PC-9 (cell line): ENCODE measurements at regions not wholly inside any gene's neighbourhood (a gene's known extent, or its start where the extent isn't known, plus 50 kb on each side); places are given as distances from the start of the nearest gene placed in this dataset.
A peak's percentile ranks its signal among the peaks of the same experiment; 100 is the strongest.

Experiments
- BruUV-seq: library from RNA; stranded (reverse); fragments of 400-500 nt; replicated peaks from 2 replicates; lab custom pipeline; 2021; lab: Mats Ljungman, UMichigan
- CTCF ChIA-PET: fragments of 300-600 bp; sonication (Branson Sonifier 250); formaldehyde crosslinking; loops from one replicate; lab custom pipeline; 2022; ENCODE audit warnings: antibody characterized with exemption; lab: Charles Lee
- POLR2A ChIA-PET: fragments of 300-600 bp; sonication (Branson Sonifier 250); formaldehyde crosslinking; loops from one replicate; lab custom pipeline; 2022; ENCODE audit warnings: antibody characterized with exemption; ENCODE audit not compliant: unreplicated experiment; lab: Charles Lee
- DNase-seq, 2 experiments: peaks; one replicate each; pipeline versions ENCODE4 v3.0.0 to v3.0.0-alpha.2; 2015 to 2022; ENCODE audit warnings: mixed read lengths in 1 of 2
- H2AFZ ChIP-seq: fragments of 200-600 bp; sonication (generic); 2 replicates; pipeline ENCODE4 v1.8.1; 2017; ENCODE audit warnings: antibody characterized with exemption
- H3F3A ChIP-seq: fragments of 200-600 bp; sonication (generic); 2 replicates; pipeline ENCODE4 v1.8.1; 2017; ENCODE audit warnings: antibody characterized with exemption, mild to moderate bottlenecking, low read depth; ENCODE audit not compliant: insufficient read depth
- H3K27ac ChIP-seq: fragments of 200-600 bp; sonication (generic); 2 replicates; pipeline ENCODE4 v1.6.1; 2016; ENCODE audit warnings: mixed run types
- H3K27me3 ChIP-seq: fragments of 200-600 bp; sonication (generic); 2 replicates; pipeline ENCODE4 v1.6.1; 2016; ENCODE audit warnings: low read depth, mixed run types; ENCODE audit not compliant: insufficient read depth
- H3K36me3 ChIP-seq: fragments of 200-600 bp; sonication (generic); 2 replicates; pipeline ENCODE4 v1.6.1; 2016; ENCODE audit warnings: low read depth, mixed run types
- H3K4me1 ChIP-seq: fragments of 200-600 bp; sonication (generic); replicated peaks from 2 replicates; pipeline ENCODE4 v1.6.1; 2016; ENCODE audit warnings: mixed run types; ENCODE audit not compliant: insufficient read depth
- H3K4me2 ChIP-seq: fragments of 200-600 bp; sonication (generic); 2 replicates; pipeline ENCODE4 v1.6.1; 2017; ENCODE audit warnings: mixed run types
- H3K4me3 ChIP-seq: fragments of 200-600 bp; sonication (generic); 2 replicates; pipeline ENCODE4 v1.6.1; 2016; ENCODE audit warnings: mixed run types
- H3K79me2 ChIP-seq: fragments of 200-600 bp; sonication (generic); 2 replicates; pipeline ENCODE4 v1.6.1; 2017; ENCODE audit warnings: low read depth, mixed run types
- H3K9me2 ChIP-seq: fragments of 200-600 bp; sonication (generic); 2 replicates; pipeline ENCODE4 v1.8.1; 2017; ENCODE audit warnings: mild to moderate bottlenecking; ENCODE audit not compliant: insufficient read depth
- H3K9me3 ChIP-seq: fragments of 200-600 bp; sonication (generic); 2 replicates; pipeline ENCODE4 v1.8.1; 2016; ENCODE audit warnings: low read depth; ENCODE audit not compliant: insufficient read depth
- H4K20me1 ChIP-seq: fragments of 200-600 bp; sonication (generic); 2 replicates; pipeline ENCODE4 v1.8.1; 2017; ENCODE audit not compliant: insufficient read depth
- CTCF ChIP-seq: fragments of 200-600 bp; sonication (generic); conservative IDR thresholded peaks from 2 replicates; pipeline ENCODE4 v1.6.1; 2017; ENCODE audit warnings: mixed run types, antibody characterized with exemption, mild to moderate bottlenecking, moderate library complexity
- EZH2 ChIP-seq: fragments of 200-600 bp; sonication (generic); IDR thresholded peaks from 2 replicates; pipeline ENCODE4 v1.8.0; 2017; ENCODE audit warnings: antibody characterized with exemption, low read depth
- intact Hi-C: fragments of 100-400 bp; cut with micrococcal nuclease; formaldehyde crosslinking; loops from one replicate; pipeline ENCODE4 v1.10.0; 2022; ENCODE audit not compliant: unreplicated experiment

- intact Hi-C loops: loop anchor here (1.0 to 2.0 kb wide), 2 partner anchors 533 to 1465 kb away; no protein-coding TSS in a partner anchor
- Histone ChIP-seq H3K4me1 (no peaks in the 10 kb centered on the region), H3K27me3 (no peaks in the 10 kb centered on the region), H3K27ac (no peak overlapping the region), H4K20me1 (no peaks in the 10 kb centered on the region), H3K9me3 (no peaks in the 10 kb centered on the region), H3F3A (no peaks in the 10 kb centered on the region), H3K79me2 (no peaks in the 10 kb centered on the region), H3K9me2 (no peaks in the 10 kb centered on the region), H3K36me3 (no peaks in the 10 kb centered on the region), H3K4me2 (no peak overlapping the region), H3K4me3 (no peak overlapping the region), H2AFZ (no peak overlapping the region)
- TF ChIP-seq EZH2 (no peak), CTCF (no peak)
- ChIA-PET POLR2A (no interaction called here), CTCF (no interaction called here)
- no peak for DNase-seq
- BruUV-seq: no TSS peak
These were observed 380.0 kb downstream of the KLF12 start for GRCh38 chr13:73754241-73754640.

- DNase-seq: peak in 1 of 2 experiments; percentile 55
- Histone ChIP-seq H2AFZ (no peak overlapping the region), H3K27ac (no peak overlapping the region), H3F3A (no peaks in the 10 kb centered on the region), H3K4me1 (no peaks in the 10 kb centered on the region), H3K4me2 (no peak overlapping the region), H3K9me3 (no peaks in the 10 kb centered on the region), H3K36me3 (no peaks in the 10 kb centered on the region), H3K79me2 (no peaks in the 10 kb centered on the region), H3K27me3 (no peaks in the 10 kb centered on the region), H3K4me3 (no peak overlapping the region), H4K20me1 (no peaks in the 10 kb centered on the region), H3K9me2 (no peaks in the 10 kb centered on the region)
- ChIA-PET POLR2A (no interaction called here), CTCF (no interaction called here)
- no TSS peak for BruUV-seq
- intact Hi-C loops: no loop called here
- no peak for TF ChIP-seq EZH2
- no peak for TF ChIP-seq CTCF
These were observed 382.9 kb downstream of the KLF12 start for GRCh38 chr13:73751290-73751689.

GRCh38 chr13:73748404-73748803 lies 385.8 kb downstream of the KLF12 start:
- Histone ChIP-seq H3K36me3 (no peaks in the 10 kb centered on the region), H3K4me2 (no peak overlapping the region), H3K9me3 (no peaks in the 10 kb centered on the region), H3K27ac (no peak overlapping the region), H3K4me1 (no peaks in the 10 kb centered on the region), H4K20me1 (no peaks in the 10 kb centered on the region), H3K9me2 (no peaks in the 10 kb centered on the region), H3F3A (no peaks in the 10 kb centered on the region), H3K4me3 (no peak overlapping the region), H3K27me3 (no peaks in the 10 kb centered on the region), H2AFZ (no peak overlapping the region), H3K79me2 (no peaks in the 10 kb centered on the region)
- DNase-seq: no peak
- intact Hi-C loops: no loop called here
- ChIA-PET CTCF (no interaction called here), POLR2A (no interaction called here)
- BruUV-seq: no TSS peak
- TF ChIP-seq EZH2 (no peak), CTCF (no peak)
